ENCODE measurements at regions not wholly inside any gene's neighbourhood (a gene's known extent, or its start where the extent isn't known, plus 50 kb on each side); places are given as distances from the start of the nearest gene placed in this dataset.
A peak's percentile ranks its signal among the peaks of the same experiment; 100 is the strongest.

- H3K4me3 ChIP-seq: no peak overlapping the region
Measured at GRCh38 chr12:59100585-59100984, 180.3 kb upstream of the LRIG3 start.

GRCh38 chr12:59097876-59098275, 177.6 kb upstream of the LRIG3 start:
- H3K4me3 ChIP-seq: no peak overlapping the region

More at GRCh38 chr12:59100585-59100984, 180.3 kb upstream of the LRIG3 start:
- no peak overlapping the region for H3K27ac ChIP-seq

GRCh38 chr12:59096246-59096645, 175.9 kb upstream of the LRIG3 start:
- H3K4me3 ChIP-seq: no peak overlapping the region

More at GRCh38 chr12:59097876-59098275, 177.6 kb upstream of the LRIG3 start:
- no peak overlapping the region for H3K27ac ChIP-seq

GRCh38 chr12:59093073-59093772, 172.9 kb upstream of the LRIG3 start:
- Histone ChIP-seq H3K27ac (no peak overlapping the region), H3K4me3 (no peak overlapping the region)

More at GRCh38 chr12:59096246-59096645, 175.9 kb upstream of the LRIG3 start:
- H3K27ac ChIP-seq: no peak overlapping the region

GRCh38 chr12:59088673-59089072, 168.4 kb upstream of the LRIG3 start:
- H3K27ac ChIP-seq: peak overlapping the region in 1 of 21 experiments; percentile 3
- no peak overlapping the region for H3K4me3 ChIP-seq

GRCh38 chr12:59087691-59088090, 167.4 kb upstream of the LRIG3 start:
- no peak overlapping the region for H3K4me3 ChIP-seq
- H3K27ac ChIP-seq: no peak overlapping the region

GRCh38 chr12:59087077-59087673, 166.9 kb upstream of the LRIG3 start:
- Histone ChIP-seq H3K4me3 (no peak overlapping the region), H3K27ac (peak overlapping the region in 2 of 21 experiments; percentile 53 to 84)

GRCh38 chr12:59086126-59086525, 165.8 kb upstream of the LRIG3 start:
- Histone ChIP-seq H3K27ac (peak overlapping the region in 5 of 21 experiments; percentile 7 to 84 (median 45)), H3K4me3 (no peak overlapping the region)

GRCh38 chr12:59085690-59086089, 165.4 kb upstream of the LRIG3 start:
- peak overlapping the region in 4 of 21 experiments; percentile 13 to 84 (median 49) for H3K27ac ChIP-seq

GRCh38 chr12:59084511-59085375, 164.4 kb upstream of the LRIG3 start:
- peak overlapping the region in 13 of 21 experiments; percentile 1 to 84 (median 44) for H3K27ac ChIP-seq

More at GRCh38 chr12:59085690-59086089, 165.4 kb upstream of the LRIG3 start:
- H3K4me3 ChIP-seq: no peak overlapping the region

GRCh38 chr12:59082952-59083351, 162.6 kb upstream of the LRIG3 start:
- no peak overlapping the region for H3K4me3 ChIP-seq
- H3K27ac ChIP-seq: peak overlapping the region in 1 of 21 experiments; percentile 10

More at GRCh38 chr12:59084511-59085375, 164.4 kb upstream of the LRIG3 start:
- no peak overlapping the region for H3K4me3 ChIP-seq

- Histone ChIP-seq H3K27ac (peak overlapping the region in 15 of 21 experiments; percentile 34 to 86 (median 79)), H3K4me3 (no peak overlapping the region)
Measured at GRCh38 chr12:59080101-59080500, 159.8 kb upstream of the LRIG3 start.

GRCh38 chr12:59079472-59079871, 159.2 kb upstream of the LRIG3 start:
- no peak overlapping the region for H3K4me3 ChIP-seq
- peak overlapping the region in 17 of 21 experiments; percentile 22 to 86 (median 69) for H3K27ac ChIP-seq

GRCh38 chr12:59079002-59079401, 158.7 kb upstream of the LRIG3 start:
- H3K4me3 ChIP-seq: no peak overlapping the region
- H3K27ac ChIP-seq: peak overlapping the region in 20 of 21 experiments; percentile 19 to 86 (median 68)

GRCh38 chr12:59077575-59078426, 157.5 kb upstream of the LRIG3 start:
- Histone ChIP-seq H3K4me3 (no peak overlapping the region), H3K27ac (peak overlapping the region in 18 of 21 experiments; percentile 26 to 86 (median 68))

GRCh38 chr12:59077153-59077552, 156.8 kb upstream of the LRIG3 start:
- H3K27ac ChIP-seq: peak overlapping the region in 16 of 21 experiments; percentile 16 to 86 (median 74)

GRCh38 chr12:59076622-59077021, 156.3 kb upstream of the LRIG3 start:
- H3K27ac ChIP-seq: peak overlapping the region in 12 of 21 experiments; percentile 30 to 86 (median 80)

More at GRCh38 chr12:59077153-59077552, 156.8 kb upstream of the LRIG3 start:
- H3K4me3 ChIP-seq: no peak overlapping the region

GRCh38 chr12:59075968-59076490, 155.7 kb upstream of the LRIG3 start:
- no peak overlapping the region for H3K4me3 ChIP-seq
- peak overlapping the region in 6 of 21 experiments; percentile 69 to 86 (median 83) for H3K27ac ChIP-seq

More at GRCh38 chr12:59076622-59077021, 156.3 kb upstream of the LRIG3 start:
- no peak overlapping the region for H3K4me3 ChIP-seq
